Urinary bladder (tissue), 3 donors: ENCODE measurements at regions not wholly inside any gene's neighbourhood (a gene's known extent, or its start where the extent isn't known, plus 50 kb on each side); places are given as distances from the start of the nearest gene placed in this dataset.

ENCODE experiments used
- DNase-seq: peaks from one replicate; pipeline ENCODE4 v3.0.0-alpha.2; 2015; ENCODE audit errors: extremely low spot score
- H3K27ac ChIP-seq: one replicate; pipeline ENCODE4 v1.5.1; 2013; ENCODE audit warnings: low read depth, mild to moderate bottlenecking, moderate library complexity
- H3K36me3 ChIP-seq: one replicate; pipeline ENCODE4 v1.6.1; 2013; ENCODE audit warnings: mild to moderate bottlenecking, moderate library complexity; ENCODE audit not compliant: insufficient read depth
- H3K4me1 ChIP-seq: one replicate; pipeline ENCODE4 v1.6.1; 2013; ENCODE audit warnings: mild to moderate bottlenecking, moderate library complexity; ENCODE audit not compliant: insufficient read depth
- H3K4me3 ChIP-seq: one replicate; pipeline ENCODE4 v1.5.1; 2013; ENCODE audit warnings: low read depth, low read length
- WGBS: extraction: QIAGEN DNeasy Blood & Tissue Kit; methylation state at CpG from one replicate; pipeline ENCODE4 v1.1.7; 2013; 5-methylcytosine and 5-hydroxymethylcytosine counted together
- donor health status: healthy with polysubstance abuse.
- donor health status: healthy.

GRCh38 chr7:106196460-106197021 is 84.4 kb upstream of the SYPL1 start:
- no peaks in the 10 kb centered on the region for H3K4me1 ChIP-seq
- no peak overlapping the region for H3K27ac ChIP-seq
- 59% methylated on average over 2 of the region's 2 CpGs for WGBS
- H3K4me3 ChIP-seq, result no peak overlapping the region
- H3K36me3 ChIP-seq, result no peaks in the 10 kb centered on the region
- no peak for DNase-seq

- Histone ChIP-seq H3K4me3 (no peak overlapping the region), H3K36me3 (no peaks in the 10 kb centered on the region), H3K4me1 (no peaks in the 10 kb centered on the region), H3K27ac (no peak overlapping the region)
- 52% methylated on average over 1 of the region's 1 CpG for WGBS
- no peak for DNase-seq
Measured at GRCh38 chr7:106193661-106194060, 81.5 kb upstream of the SYPL1 start.

- 73% methylated on average over 10 of the region's 10 CpGs for WGBS
- Histone ChIP-seq H3K4me3 (no peak overlapping the region), H3K27ac (no peak overlapping the region), H3K36me3 (no peaks in the 10 kb centered on the region), H3K4me1 (no peaks in the 10 kb centered on the region)
- no peak for DNase-seq
Measured at GRCh38 chr7:106190589-106191330, 78.6 kb upstream of the SYPL1 start.

- 86% methylated on average over 9 of the region's 9 CpGs for WGBS
Measured at GRCh38 chr7:106187613-106188350, 75.7 kb upstream of the SYPL1 start.

GRCh38 chr7:106185719-106186118 is 73.6 kb upstream of the SYPL1 start:
- H3K4me1 ChIP-seq, result no peaks in the 10 kb centered on the region
- no peak for DNase-seq
- 71% methylated on average over 3 of the region's 3 CpGs for WGBS
- no peak overlapping the region for H3K27ac ChIP-seq
- no peak overlapping the region for H3K4me3 ChIP-seq
- H3K36me3 ChIP-seq, result no peaks in the 10 kb centered on the region

More at GRCh38 chr7:106187613-106188350, 75.7 kb upstream of the SYPL1 start:
- Histone ChIP-seq H3K36me3 (no peaks in the 10 kb centered on the region), H3K27ac (no peak overlapping the region), H3K4me3 (no peak overlapping the region), H3K4me1 (no peaks in the 10 kb centered on the region)
- DNase-seq, result no peak

GRCh38 chr7:106183952-106184351 is 71.8 kb upstream of the SYPL1 start:
- Histone ChIP-seq H3K36me3 (no peaks in the 10 kb centered on the region), H3K4me1 (peaks cover 2% of the 10 kb centered on the region), H3K27ac (no peak overlapping the region), H3K4me3 (no peak overlapping the region)
- DNase-seq, result no peak
- WGBS, result 78% methylated on average over 3 of the region's 3 CpGs

GRCh38 chr7:106182904-106183303 is 70.8 kb upstream of the SYPL1 start:
- WGBS, result 100% methylated on average over 1 of the region's 1 CpG
- H3K4me1 ChIP-seq, result peaks cover 2% of the 10 kb centered on the region
- H3K27ac ChIP-seq, result no peak overlapping the region
- no peak for DNase-seq
- H3K36me3 ChIP-seq, result no peaks in the 10 kb centered on the region
- H3K4me3 ChIP-seq, result no peak overlapping the region

- no peak for DNase-seq
- 75% methylated on average over 4 of the region's 4 CpGs for WGBS
Measured at GRCh38 chr7:106181658-106182265, 69.7 kb upstream of the SYPL1 start.

GRCh38 chr7:106180721-106181120 is 68.6 kb upstream of the SYPL1 start:
- DNase-seq, result no peak
- peaks cover 2% of the 10 kb centered on the region for H3K4me1 ChIP-seq

More at GRCh38 chr7:106181658-106182265, 69.7 kb upstream of the SYPL1 start:
- Histone ChIP-seq H3K4me1 (peaks cover 2% of the 10 kb centered on the region), H3K36me3 (no peaks in the 10 kb centered on the region), H3K4me3 (no peak overlapping the region), H3K27ac (no peak overlapping the region)

GRCh38 chr7:106179256-106179655 is 67.1 kb upstream of the SYPL1 start:
- peaks cover 2% of the 10 kb centered on the region for H3K4me1 ChIP-seq
- H3K4me3 ChIP-seq, result no peak overlapping the region
- DNase-seq, result no peak
- H3K36me3 ChIP-seq, result no peaks in the 10 kb centered on the region
- no peak overlapping the region for H3K27ac ChIP-seq
- 96% methylated on average over 4 of the region's 4 CpGs for WGBS

More at GRCh38 chr7:106180721-106181120, 68.6 kb upstream of the SYPL1 start:
- Histone ChIP-seq H3K36me3 (no peaks in the 10 kb centered on the region), H3K27ac (no peak overlapping the region), H3K4me3 (no peak overlapping the region)
- WGBS, result 80% methylated on average over 7 of the region's 7 CpGs

GRCh38 chr7:106178593-106179134 is 66.6 kb upstream of the SYPL1 start:
- WGBS, result 94% methylated on average over 3 of the region's 3 CpGs
- no peaks in the 10 kb centered on the region for H3K36me3 ChIP-seq
- H3K4me1 ChIP-seq, result peaks cover 2% of the 10 kb centered on the region
- DNase-seq, result no peak
- no peak overlapping the region for H3K4me3 ChIP-seq
- H3K27ac ChIP-seq, result no peak overlapping the region

- Histone ChIP-seq H3K36me3 (no peaks in the 10 kb centered on the region), H3K27ac (no peak overlapping the region), H3K4me3 (no peak overlapping the region), H3K4me1 (peaks cover 2% of the 10 kb centered on the region)
- no peak for DNase-seq
- 75% methylated on average over 11 of the region's 11 CpGs for WGBS
Measured at GRCh38 chr7:106177738-106178592, 65.9 kb upstream of the SYPL1 start.

GRCh38 chr7:106177300-106177690 is 65.2 kb upstream of the SYPL1 start:
- no peak for DNase-seq
- Histone ChIP-seq H3K36me3 (no peaks in the 10 kb centered on the region), H3K4me3 (no peak overlapping the region), H3K27ac (no peak overlapping the region), H3K4me1 (peaks cover 2% of the 10 kb centered on the region)
- WGBS, result 77% methylated on average over 4 of the region's 4 CpGs
